ENCODE measurements at regions not wholly inside any gene's neighbourhood (a gene's known extent, or its start where the extent isn't known, plus 50 kb on each side); places are given as distances from the start of the nearest gene placed in this dataset.

DNA sequence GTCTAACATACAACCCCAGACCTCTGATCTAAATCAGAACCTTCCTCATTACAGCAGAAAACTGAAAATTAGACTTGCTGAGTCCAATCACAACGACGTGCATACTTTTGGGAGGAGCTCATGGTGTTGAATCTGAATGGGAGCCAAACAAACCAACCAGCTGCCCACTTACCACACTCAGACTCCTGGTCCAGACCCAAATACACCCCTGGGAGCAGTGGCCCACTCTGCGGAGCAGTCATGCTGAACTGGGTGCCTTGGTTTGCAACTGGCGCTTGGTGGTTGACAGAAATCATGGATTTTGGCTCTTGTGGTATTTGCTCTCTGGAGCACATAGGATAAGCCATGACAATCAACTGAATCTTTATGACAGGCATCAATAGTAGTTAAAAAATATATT is 253.6 kb upstream of the TNP1 start:
- TF ChIP-seq CTCF (IDR thresholded peaks at IDR 0.05) (no peak), POLR2A (IDR thresholded peaks at IDR 0.05) (no peak)

All from uterus (tissue), 2 donors.